GM12878 (cell line): ENCODE measurements at regions not wholly inside any gene's neighbourhood (a gene's known extent, or its start where the extent isn't known, plus 50 kb on each side); places are given as distances from the start of the nearest gene placed in this dataset.

Experiments
- ATAC-seq: fragments of 200-7000 bp; cut with Tn5 transposase; 3 replicates; pipeline ENCODE4 v1.9.1; 2020; ENCODE audit warnings: mild to moderate bottlenecking, moderate library complexity
- BruUV-seq: library from RNA; stranded (reverse); fragments of 400-500 nt; replicated peaks from 2 replicates; lab custom pipeline; 2021; lab: Mats Ljungman, UMichigan
- CTCF ChIA-PET: fragments of 300-600 bp; sonication (Branson Sonifier 250); formaldehyde crosslinking; extraction: SDS; loops from one replicate; lab custom pipeline; 2021; ENCODE audit warnings: inconsistent platforms; lab: Yijun Ruan, JAX
- POLR2A ChIA-PET: fragments of 350-600 bp; formaldehyde crosslinking; extraction: SDS; loops from one replicate; lab custom pipeline; 2021; ENCODE audit warnings: inconsistent platforms; lab: Charles Lee
- RAD21 ChIA-PET: fragments of 300-600 bp; sonication (Branson Sonifier 250); formaldehyde crosslinking; loops from one replicate; lab custom pipeline; 2023; ENCODE audit warnings: antibody characterized with exemption; ENCODE audit not compliant: unreplicated experiment; lab: Charles Lee
- SMC1A ChIA-PET: fragments of 300-600 bp; sonication (Branson Sonifier 250); formaldehyde crosslinking; loops from one replicate; lab custom pipeline; 2023; ENCODE audit not compliant: unreplicated experiment, uncharacterized antibody; lab: Charles Lee
- DNase-seq: peaks from one replicate; pipeline ENCODE4 v3.0.0-alpha.2; 2011; ENCODE audit warnings: low read depth, low spot score
- FAIRE-seq: peaks from 3 replicates; lab custom pipeline; 2011; peaks lifted over from hg19 to GRCh38; lab: Jason Lieb, UNC
- H2AFZ ChIP-seq: 2 replicates; pipeline ENCODE4 v1.6.0; 2011; ENCODE audit warnings: low read depth, low read length, control low read depth; ENCODE audit not compliant: control insufficient read depth
- H3K27ac ChIP-seq: 2 replicates; pipeline ENCODE4 v1.5.1; 2011; ENCODE audit warnings: control low read depth; ENCODE audit not compliant: control insufficient read depth, insufficient read depth
- H3K27me3 ChIP-seq, 2 experiments: replicated peaks in 1 of 2; 2 replicates each; pipeline versions ENCODE4 v1.6.0 to v1.6.1; 2011; ENCODE audit warnings: low read length in 1 of 2; ENCODE audit not compliant: control insufficient read depth in 2 of 2, insufficient read depth in 2 of 2
- H3K36me3 ChIP-seq, 2 experiments: 2 replicates each; pipeline ENCODE4 v1.5.1; 2011; ENCODE audit warnings: low read length in 1 of 2; ENCODE audit not compliant: control insufficient read depth in 2 of 2, insufficient read depth in 2 of 2
- H3K4me1 ChIP-seq: 2 replicates; pipeline ENCODE4 v1.6.1; 2011; ENCODE audit warnings: mild to moderate bottlenecking, low read length, moderate library complexity, mixed read lengths; ENCODE audit not compliant: control insufficient read depth, insufficient read depth
- H3K4me2 ChIP-seq: 2 replicates; pipeline ENCODE4 v1.6.0; 2011; ENCODE audit warnings: control low read depth; ENCODE audit not compliant: control insufficient read depth, insufficient read depth
- H3K4me3 ChIP-seq: fragments of 200-600 bp; sonication (generic); 2 replicates; pipeline ENCODE4 v1.5.1; 2016
- H3K79me2 ChIP-seq: 2 replicates; pipeline ENCODE4 v1.6.0; 2011; ENCODE audit warnings: low read length; ENCODE audit not compliant: control insufficient read depth, insufficient read depth
- H3K9ac ChIP-seq: 2 replicates; pipeline ENCODE4 v1.8.0; 2011; ENCODE audit warnings: low read length, control low read depth, mixed read lengths; ENCODE audit not compliant: control insufficient read depth, insufficient read depth
- H3K9me3 ChIP-seq: replicated peaks from 3 replicates; pipeline ENCODE4 v1.5.1; 2011; ENCODE audit warnings: mild to moderate bottlenecking, low read length; ENCODE audit not compliant: control insufficient read depth, insufficient read depth
- H4K20me1 ChIP-seq: 2 replicates; pipeline ENCODE4 v1.6.0; 2011; ENCODE audit not compliant: control insufficient read depth, insufficient read depth
- BACH1 ChIP-seq: fragments of 450-650 bp; IDR thresholded peaks from 2 replicates; pipeline ENCODE4 v1.6.1; 2017; ENCODE audit warnings: mild to moderate bottlenecking, borderline replicate concordance
- BHLHE40 ChIP-seq, 2 experiments: fragments of 450-650 bp in 1 of 2; IDR thresholded peaks; 2 replicates each; pipeline ENCODE4 v1.6.1; 2011 to 2017; ENCODE audit warnings: low read depth in 2 of 2, borderline replicate concordance in 1 of 2, improper control_type of control experiment in 1 of 2, low read length in 1 of 2, mild to moderate bottlenecking in 1 of 2
- BRCA1 ChIP-seq: IDR thresholded peaks from 2 replicates; pipeline ENCODE4 v1.6.1; 2011; ENCODE audit warnings: low read depth, low read length, improper control_type of control experiment
- CBX3 ChIP-seq: fragments of 200-600 bp; sonication (generic); IDR thresholded peaks from 2 replicates; pipeline ENCODE4 v1.6.1; 2016; ENCODE audit warnings: low read depth, borderline replicate concordance
- FOXK2 ChIP-seq: fragments of 450-650 bp; IDR thresholded peaks from 2 replicates; pipeline ENCODE4 v1.6.1; 2017; ENCODE audit warnings: mild to moderate bottlenecking, moderate library complexity
- HCFC1 ChIP-seq: fragments of 150-350 bp; IDR thresholded peaks from 2 replicates; pipeline ENCODE4 v1.6.1; 2014; ENCODE audit warnings: low read length
- HDAC2 ChIP-seq: fragments of 200-600 bp; sonication (generic); IDR thresholded peaks from 2 replicates; pipeline ENCODE4 v1.6.1; 2017
- MEF2B ChIP-seq: fragments of 450-650 bp; IDR thresholded peaks from 2 replicates; pipeline ENCODE4 v1.6.1; 2018; ENCODE audit warnings: mild to moderate bottlenecking, moderate library complexity; ENCODE audit not compliant: partially characterized antibody, poor library complexity, severe bottlenecking
- NBN ChIP-seq: fragments of 450-650 bp; IDR thresholded peaks from 2 replicates; pipeline ENCODE4 v1.6.1; 2016
- NFXL1 ChIP-seq: fragments of 450-650 bp; IDR thresholded peaks from 2 replicates; pipeline ENCODE4 v1.6.1; 2017; ENCODE audit warnings: antibody characterized with exemption, mild to moderate bottlenecking, borderline replicate concordance
- PAX5 ChIP-seq: IDR thresholded peaks from 2 replicates; pipeline ENCODE4 v1.6.1; 2011; ENCODE audit warnings: low read depth, low read length, borderline replicate concordance
- STAT1 ChIP-seq: fragments of 450-650 bp; conservative IDR thresholded peaks from 2 replicates; pipeline ENCODE4 v1.6.1; 2014; ENCODE audit warnings: antibody characterized with exemption, mild to moderate bottlenecking
- SUZ12 ChIP-seq: fragments of 200-600 bp; sonication (generic); IDR thresholded peaks from one replicate; pipeline ENCODE4 v1.6.1; 2018; ENCODE audit warnings: antibody characterized with exemption, mild to moderate bottlenecking; ENCODE audit not compliant: unreplicated experiment
- YY1 ChIP-seq: IDR thresholded peaks from 2 replicates; pipeline ENCODE4 v1.6.1; 2011; ENCODE audit warnings: low read depth, mild to moderate bottlenecking, low read length
- ZNF622 ChIP-seq: fragments of 450-650 bp; IDR thresholded peaks from 2 replicates; pipeline ENCODE4 v1.6.1; 2017; ENCODE audit warnings: mild to moderate bottlenecking, inconsistent platforms
- WGBS: methylation state at CpG from one replicate; pipeline ENCODE4 v1.1.6; 2016; ENCODE audit warnings: low lambda C conversion rate; ENCODE audit not compliant: insufficient replicate concordance, insufficient coverage; ENCODE audit errors: missing lambda C conversion rate; 5-methylcytosine and 5-hydroxymethylcytosine counted together
- in situ Hi-C: fragments of 300-500 bp; cut with MboI; formaldehyde crosslinking; loops from 9 replicates; pipeline ENCODE4 v1.14.3; 2018; ENCODE audit warnings: mixed read lengths
- intact Hi-C: fragments of 100-400 bp; cut with micrococcal nuclease; formaldehyde crosslinking; loops from one replicate; pipeline ENCODE4 v1.14.2; 2022; ENCODE audit not compliant: unreplicated experiment
- TF ChIP-seq, protein P1 (sequence below): IDR thresholded peaks from 2 replicates; pipeline ENCODE4 v1.6.1; 2012; ENCODE audit warnings: low read depth, low read length, improper control_type of control experiment
- TF ChIP-seq, protein P2 (sequence below): fragments of 450-650 bp; IDR thresholded peaks from 2 replicates; pipeline ENCODE4 v1.6.1; 2018; ENCODE audit warnings: borderline replicate concordance, mild to moderate bottlenecking; ENCODE audit not compliant: partially characterized antibody
- TF ChIP-seq, protein P3 (sequence below): fragments of 450-650 bp; IDR thresholded peaks from 2 replicates; pipeline ENCODE4 v1.6.1; 2018; ENCODE audit warnings: mild to moderate bottlenecking, low read depth, moderate library complexity; ENCODE audit not compliant: partially characterized antibody

- RAD21 ChIA-PET, result no interaction called here
- Histone ChIP-seq H3K79me2 (no peaks in the 10 kb centered on the region), H3K4me1 (no peaks in the 10 kb centered on the region), H4K20me1 (no peaks in the 10 kb centered on the region), H3K9me3 (no peaks in the 10 kb centered on the region), H3K4me3 (no peak overlapping the region), H3K36me3 (no peaks in the 10 kb centered on the region), H2AFZ (no peak overlapping the region), H3K9ac (no peak overlapping the region), H3K27ac (no peak overlapping the region), H3K27me3 (no peaks in the 10 kb centered on the region), H3K4me2 (no peak overlapping the region)
- ATAC-seq, result no peak
- no TSS peak for BruUV-seq
- FAIRE-seq, result no peak
- 38% methylated on average over 9 of the region's 9 CpGs for WGBS
- CTCF ChIA-PET, result no interaction called here
- DNase-seq, result no peak
- intact Hi-C loops (no loop called here), in situ Hi-C loops (no loop called here)
- SMC1A ChIA-PET, result no interaction called here
- POLR2A ChIA-PET, result no interaction called here
- TF ChIP-seq SUZ12 (no peak), YY1 (no peak), HDAC2 (no peak), BRCA1 (no peak), MEF2B (no peak), HCFC1 (no peak), CBX3 (no peak), BHLHE40 (IDR thresholded peaks at IDR 0.05; ENCODE audit: borderline replicate concordance in 1 of 2, low read depth in 2 of 2, low read length in 1 of 2) (no peak), PAX5 (no peak), NBN (no peak), NFXL1 (no peak), FOXK2 (no peak), STAT1 (no peak), ZNF622 (no peak), BACH1 (no peak)
- TF ChIP-seq, protein P1, sequence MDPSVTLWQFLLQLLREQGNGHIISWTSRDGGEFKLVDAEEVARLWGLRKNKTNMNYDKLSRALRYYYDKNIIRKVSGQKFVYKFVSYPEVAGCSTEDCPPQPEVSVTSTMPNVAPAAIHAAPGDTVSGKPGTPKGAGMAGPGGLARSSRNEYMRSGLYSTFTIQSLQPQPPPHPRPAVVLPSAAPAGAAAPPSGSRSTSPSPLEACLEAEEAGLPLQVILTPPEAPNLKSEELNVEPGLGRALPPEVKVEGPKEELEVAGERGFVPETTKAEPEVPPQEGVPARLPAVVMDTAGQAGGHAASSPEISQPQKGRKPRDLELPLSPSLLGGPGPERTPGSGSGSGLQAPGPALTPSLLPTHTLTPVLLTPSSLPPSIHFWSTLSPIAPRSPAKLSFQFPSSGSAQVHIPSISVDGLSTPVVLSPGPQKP, result no peak
- TF ChIP-seq, protein P2, sequence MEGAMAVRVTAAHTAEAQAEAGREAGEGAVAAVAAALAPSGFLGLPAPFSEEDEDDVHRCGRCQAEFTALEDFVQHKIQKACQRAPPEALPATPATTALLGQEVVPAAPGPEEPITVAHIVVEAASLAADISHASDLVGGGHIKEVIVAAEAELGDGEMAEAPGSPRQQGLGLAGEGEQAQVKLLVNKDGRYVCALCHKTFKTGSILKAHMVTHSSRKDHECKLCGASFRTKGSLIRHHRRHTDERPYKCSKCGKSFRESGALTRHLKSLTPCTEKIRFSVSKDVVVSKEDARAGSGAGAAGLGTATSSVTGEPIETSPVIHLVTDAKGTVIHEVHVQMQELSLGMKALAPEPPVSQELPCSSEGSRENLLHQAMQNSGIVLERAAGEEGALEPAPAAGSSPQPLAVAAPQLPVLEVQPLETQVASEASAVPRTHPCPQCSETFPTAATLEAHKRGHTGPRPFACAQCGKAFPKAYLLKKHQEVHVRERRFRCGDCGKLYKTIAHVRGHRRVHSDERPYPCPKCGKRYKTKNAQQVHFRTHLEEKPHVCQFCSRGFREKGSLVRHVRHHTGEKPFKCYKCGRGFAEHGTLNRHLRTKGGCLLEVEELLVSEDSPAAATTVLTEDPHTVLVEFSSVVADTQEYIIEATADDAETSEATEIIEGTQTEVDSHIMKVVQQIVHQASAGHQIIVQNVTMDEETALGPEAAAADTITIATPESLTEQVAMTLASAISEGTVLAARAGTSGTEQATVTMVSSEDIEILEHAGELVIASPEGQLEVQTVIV, result no peak
- TF ChIP-seq, protein P3, sequence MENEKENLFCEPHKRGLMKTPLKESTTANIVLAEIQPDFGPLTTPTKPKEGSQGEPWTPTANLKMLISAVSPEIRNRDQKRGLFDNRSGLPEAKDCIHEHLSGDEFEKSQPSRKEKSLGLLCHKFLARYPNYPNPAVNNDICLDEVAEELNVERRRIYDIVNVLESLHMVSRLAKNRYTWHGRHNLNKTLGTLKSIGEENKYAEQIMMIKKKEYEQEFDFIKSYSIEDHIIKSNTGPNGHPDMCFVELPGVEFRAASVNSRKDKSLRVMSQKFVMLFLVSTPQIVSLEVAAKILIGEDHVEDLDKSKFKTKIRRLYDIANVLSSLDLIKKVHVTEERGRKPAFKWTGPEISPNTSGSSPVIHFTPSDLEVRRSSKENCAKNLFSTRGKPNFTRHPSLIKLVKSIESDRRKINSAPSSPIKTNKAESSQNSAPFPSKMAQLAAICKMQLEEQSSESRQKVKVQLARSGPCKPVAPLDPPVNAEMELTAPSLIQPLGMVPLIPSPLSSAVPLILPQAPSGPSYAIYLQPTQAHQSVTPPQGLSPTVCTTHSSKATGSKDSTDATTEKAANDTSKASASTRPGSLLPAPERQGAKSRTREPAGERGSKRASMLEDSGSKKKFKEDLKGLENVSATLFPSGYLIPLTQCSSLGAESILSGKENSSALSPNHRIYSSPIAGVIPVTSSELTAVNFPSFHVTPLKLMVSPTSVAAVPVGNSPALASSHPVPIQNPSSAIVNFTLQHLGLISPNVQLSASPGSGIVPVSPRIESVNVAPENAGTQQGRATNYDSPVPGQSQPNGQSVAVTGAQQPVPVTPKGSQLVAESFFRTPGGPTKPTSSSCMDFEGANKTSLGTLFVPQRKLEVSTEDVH, result no peak
These were observed 75.8 kb upstream of the TSHZ3 start for GRCh38 chr19:31424861-31425620.
